Posterior cingulate gyrus (tissue), 11 donors: ENCODE measurements at regions not wholly inside any gene's neighbourhood (a gene's known extent, or its start where the extent isn't known, plus 50 kb on each side); places are given as distances from the start of the nearest gene placed in this dataset.

Experiments
- DNase-seq, 10 donors: peaks; one replicate each; pipeline versions ENCODE4 v3.0.0 to v3.0.0-alpha.2; 2020 to 2021; ENCODE audit warnings: mixed read lengths in 3 of 10
- intact Hi-C: fragments of 100-400 bp; cut with DNase I; formaldehyde crosslinking; loops from one replicate; pipeline ENCODE4 v1.15.1; 2023

GRCh38 chr4:133910165-133910564, 291.4 kb downstream of the PABPC4L start:
- no peak for DNase-seq
- intact Hi-C loops = no loop called here

- intact Hi-C loops = no loop called here
- no peak for DNase-seq
Measured at GRCh38 chr4:133903029-133903428, 298.6 kb downstream of the PABPC4L start.

GRCh38 chr4:133891011-133891410, 310.6 kb downstream of the PABPC4L start:
- intact Hi-C loops = no loop called here
- no peak for DNase-seq

GRCh38 chr4:133887723-133888122, 313.9 kb downstream of the PABPC4L start:
- DNase-seq = no peak
- intact Hi-C loops = no loop called here

GRCh38 chr4:133869486-133869885, 332.1 kb downstream of the PABPC4L start:
- intact Hi-C loops = no loop called here

GRCh38 chr4:133868856-133869255, 332.7 kb downstream of the PABPC4L start:
- intact Hi-C loops = no loop called here
- no peak for DNase-seq

More at GRCh38 chr4:133869486-133869885, 332.1 kb downstream of the PABPC4L start:
- DNase-seq = no peak

GRCh38 chr4:133866328-133866699, 335.3 kb downstream of the PABPC4L start:
- DNase-seq = no peak
- intact Hi-C loops = no loop called here

- intact Hi-C loops = no loop called here
- no peak for DNase-seq
Measured at GRCh38 chr4:133865612-133866327, 335.8 kb downstream of the PABPC4L start.

GRCh38 chr4:133863153-133863552, 338.4 kb downstream of the PABPC4L start:
- DNase-seq = no peak
- intact Hi-C loops = no loop called here

GRCh38 chr4:133856731-133857355, 344.7 kb downstream of the PABPC4L start:
- DNase-seq = no peak
- intact Hi-C loops = no loop called here

- DNase-seq = no peak
- intact Hi-C loops = no loop called here
Measured at GRCh38 chr4:133855001-133855400, 346.6 kb downstream of the PABPC4L start.

- intact Hi-C loops = no loop called here
- DNase-seq = no peak
Measured at GRCh38 chr4:133839326-133839725, 362.3 kb downstream of the PABPC4L start.

GRCh38 chr4:133823177-133823576, 378.4 kb downstream of the PABPC4L start:
- intact Hi-C loops = no loop called here
- DNase-seq = no peak

GRCh38 chr4:133812954-133813353, 388.6 kb downstream of the PABPC4L start:
- intact Hi-C loops = no loop called here
- DNase-seq = no peak

GRCh38 chr4:133812236-133812635, 389.4 kb downstream of the PABPC4L start:
- intact Hi-C loops = no loop called here
- peak in 1 of 10 donors; percentile 43 for DNase-seq

- intact Hi-C loops = no loop called here
- no peak for DNase-seq
Measured at GRCh38 chr4:133808151-133808550, 393.4 kb downstream of the PABPC4L start.

- no peak for DNase-seq
- intact Hi-C loops = no loop called here
Measured at GRCh38 chr4:133803341-133803740, 398.2 kb downstream of the PABPC4L start.

GRCh38 chr4:133802359-133803140, 399.0 kb downstream of the PABPC4L start:
- intact Hi-C loops = no loop called here
- no peak for DNase-seq

GRCh38 chr4:133801883-133802282, 399.7 kb downstream of the PABPC4L start:
- intact Hi-C loops = no loop called here
- no peak for DNase-seq

GRCh38 chr4:133800966-133801365, 400.6 kb downstream of the PABPC4L start:
- intact Hi-C loops = no loop called here
- DNase-seq = peak in 2 of 10 donors; percentile 53 to 64

GRCh38 chr4:133799717-133800315, 401.8 kb downstream of the PABPC4L start:
- intact Hi-C loops = no loop called here
- no peak for DNase-seq
